AG04450 (cell line): ENCODE measurements at regions not wholly inside any gene's neighbourhood (a gene's known extent, or its start where the extent isn't known, plus 50 kb on each side); places are given as distances from the start of the nearest gene placed in this dataset.

Source experiments
- CTCF ChIA-PET: fragments of 300-600, 350-600 bp; formaldehyde crosslinking; extraction: SDS; loops from one replicate; lab custom pipeline; 2022; ENCODE audit warnings: antibody characterized with exemption, inconsistent platforms; lab: Charles Lee
- POLR2A ChIA-PET: fragments of 350-600 bp; formaldehyde crosslinking; extraction: SDS; loops from one replicate; lab custom pipeline; 2021; ENCODE audit warnings: antibody characterized with exemption, inconsistent platforms; lab: Yijun Ruan, JAX
- DNase-seq: peaks from one replicate; pipeline ENCODE4 v3.0.0-alpha.2; 2011; ENCODE audit warnings: low read depth, low spot score
- H3K27ac ChIP-seq: one replicate; pipeline ENCODE4 v1.5.1; 2012; ENCODE audit warnings: low read depth, low read length, control low read depth
- H3K27me3 ChIP-seq: one replicate; pipeline ENCODE4 v1.6.0; 2012; ENCODE audit warnings: low read length; ENCODE audit not compliant: control insufficient read depth, insufficient read depth
- H3K4me3 ChIP-seq: 2 replicates; pipeline ENCODE4 v1.5.1; 2011; ENCODE audit warnings: mild to moderate bottlenecking, low read depth, low read length, control low read depth
- H3K9me3 ChIP-seq: 2 replicates; pipeline ENCODE4 v1.5.1; 2012; ENCODE audit warnings: low read length; ENCODE audit not compliant: control insufficient read depth, insufficient read depth
- CTCF ChIP-seq: IDR thresholded peaks from 2 replicates; pipeline ENCODE4 v1.5.1; 2011; ENCODE audit warnings: low read depth, low read length, control low read depth, inconsistent platforms

GRCh38 chr3:78312851-78313250, 1273.0 kb downstream of the ROBO2 start:
- no peak for TF ChIP-seq CTCF
- POLR2A ChIA-PET: no interaction called here
- no peak for DNase-seq
- no peak overlapping the region for H3K27ac ChIP-seq
- no peak overlapping the region for H3K4me3 ChIP-seq
- H3K27me3 ChIP-seq: no peaks in the 10 kb centered on the region
- H3K9me3 ChIP-seq: no peaks in the 10 kb centered on the region
- CTCF ChIA-PET: no interaction called here

- Histone ChIP-seq H3K27ac (no peak overlapping the region), H3K27me3 (no peaks in the 10 kb centered on the region), H3K4me3 (no peak overlapping the region), H3K9me3 (no peaks in the 10 kb centered on the region)
- ChIA-PET POLR2A (no interaction called here), CTCF (no interaction called here)
- no peak for TF ChIP-seq CTCF
- DNase-seq: no peak
Measured at GRCh38 chr3:78313332-78313731, 1273.4 kb downstream of the ROBO2 start.

- H3K27ac ChIP-seq: no peak overlapping the region
- H3K27me3 ChIP-seq: no peaks in the 10 kb centered on the region
- no peaks in the 10 kb centered on the region for H3K9me3 ChIP-seq
- no peak overlapping the region for H3K4me3 ChIP-seq
- ChIA-PET CTCF (no interaction called here), POLR2A (no interaction called here)
- DNase-seq: no peak
- no peak for TF ChIP-seq CTCF
Measured at GRCh38 chr3:78314327-78314726, 1274.4 kb downstream of the ROBO2 start.

- Histone ChIP-seq H3K9me3 (no peaks in the 10 kb centered on the region), H3K27me3 (no peaks in the 10 kb centered on the region), H3K27ac (no peak overlapping the region), H3K4me3 (no peak overlapping the region)
- CTCF ChIA-PET: no interaction called here
- POLR2A ChIA-PET: no interaction called here
- DNase-seq: no peak
- TF ChIP-seq CTCF: no peak
Measured at GRCh38 chr3:78317774-78318173, 1277.9 kb downstream of the ROBO2 start.

- POLR2A ChIA-PET: no interaction called here
- no peak for TF ChIP-seq CTCF
- CTCF ChIA-PET: no interaction called here
- H3K9me3 ChIP-seq: no peaks in the 10 kb centered on the region
- no peak for DNase-seq
- H3K4me3 ChIP-seq: no peak overlapping the region
- no peaks in the 10 kb centered on the region for H3K27me3 ChIP-seq
- H3K27ac ChIP-seq: no peak overlapping the region
Measured at GRCh38 chr3:78322780-78323179, 1282.9 kb downstream of the ROBO2 start.
